ENCODE measurements at regions not wholly inside any gene's neighbourhood (a gene's known extent, or its start where the extent isn't known, plus 50 kb on each side); places are given as distances from the start of the nearest gene placed in this dataset.

DNA sequence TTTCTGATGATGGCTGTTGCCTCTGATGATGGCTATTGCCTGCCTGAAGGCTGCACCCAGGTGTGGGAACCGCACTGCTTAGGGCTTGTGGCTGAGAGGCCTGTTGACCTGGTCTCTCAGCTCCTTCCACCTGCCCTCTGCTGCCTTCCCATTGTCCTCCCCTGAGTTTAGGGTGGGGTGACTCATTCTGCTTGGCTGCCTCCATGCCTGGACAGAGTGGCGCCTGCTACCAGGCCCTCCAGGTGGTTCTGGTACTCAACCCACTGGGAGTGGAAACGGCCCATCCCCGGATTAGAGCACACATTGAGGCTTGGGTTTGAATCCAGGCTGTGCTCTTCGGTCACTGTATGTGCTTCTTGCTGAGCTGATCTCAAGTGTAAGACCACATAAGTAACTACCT is 120.6 kb downstream of the SEM1 start:
- no peaks in the 10 kb centered on the region for H3K36me3 ChIP-seq (ENCODE audit: control insufficient read depth, insufficient read depth, low read length)
- H3K79me2 ChIP-seq (ENCODE audit: control insufficient read depth, insufficient read depth, low read length): no peaks in the 10 kb centered on the region
- no peak overlapping the region for H3K4me2 ChIP-seq (ENCODE audit: extremely low read depth, insufficient read depth, low read length)
- no peak overlapping the region for H3K9ac ChIP-seq (ENCODE audit: insufficient read depth, low read length)
- TF ChIP-seq, protein P1, sequence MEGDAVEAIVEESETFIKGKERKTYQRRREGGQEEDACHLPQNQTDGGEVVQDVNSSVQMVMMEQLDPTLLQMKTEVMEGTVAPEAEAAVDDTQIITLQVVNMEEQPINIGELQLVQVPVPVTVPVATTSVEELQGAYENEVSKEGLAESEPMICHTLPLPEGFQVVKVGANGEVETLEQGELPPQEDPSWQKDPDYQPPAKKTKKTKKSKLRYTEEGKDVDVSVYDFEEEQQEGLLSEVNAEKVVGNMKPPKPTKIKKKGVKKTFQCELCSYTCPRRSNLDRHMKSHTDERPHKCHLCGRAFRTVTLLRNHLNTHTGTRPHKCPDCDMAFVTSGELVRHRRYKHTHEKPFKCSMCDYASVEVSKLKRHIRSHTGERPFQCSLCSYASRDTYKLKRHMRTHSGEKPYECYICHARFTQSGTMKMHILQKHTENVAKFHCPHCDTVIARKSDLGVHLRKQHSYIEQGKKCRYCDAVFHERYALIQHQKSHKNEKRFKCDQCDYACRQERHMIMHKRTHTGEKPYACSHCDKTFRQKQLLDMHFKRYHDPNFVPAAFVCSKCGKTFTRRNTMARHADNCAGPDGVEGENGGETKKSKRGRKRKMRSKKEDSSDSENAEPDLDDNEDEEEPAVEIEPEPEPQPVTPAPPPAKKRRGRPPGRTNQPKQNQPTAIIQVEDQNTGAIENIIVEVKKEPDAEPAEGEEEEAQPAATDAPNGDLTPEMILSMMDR (conservative IDR thresholded peaks at IDR 0.05 in 1 of 2, IDR thresholded peaks at IDR 0.05 in 1 of 2; ENCODE audit: low read depth in 1 of 2, low read length in 2 of 2): no peak
- no peak for TF ChIP-seq EZH2 (IDR thresholded peaks at IDR 0.05; ENCODE audit: low read length, missing control alignments)
- DNase-seq (ENCODE audit: low read depth in 2 of 2): no peak
- no peaks in the 10 kb centered on the region for H3K27me3 ChIP-seq (ENCODE audit: control insufficient read depth, insufficient read depth, low read length)
- no peak overlapping the region for H2AFZ ChIP-seq (ENCODE audit: low read length)
- no peaks in the 10 kb centered on the region for H4K20me1 ChIP-seq (ENCODE audit: control insufficient read depth, extremely low read depth, insufficient read depth, low read length)
- no peak overlapping the region for H3K4me3 ChIP-seq (replicated peaks in 1 of 4; ENCODE audit: control extremely low read depth in 1 of 4, insufficient read depth in 1 of 4, low read depth in 3 of 4, low read length in 4 of 4)
- H3K4me1 ChIP-seq (ENCODE audit: control insufficient read depth, extremely low read depth, insufficient read depth, low read length): no peaks in the 10 kb centered on the region
- no peaks in the 10 kb centered on the region for H3K9me3 ChIP-seq (ENCODE audit: control insufficient read depth, insufficient read depth, low read depth, low read length)
- no peak overlapping the region for H3K27ac ChIP-seq (ENCODE audit: insufficient read depth, low read length)

DNA sequence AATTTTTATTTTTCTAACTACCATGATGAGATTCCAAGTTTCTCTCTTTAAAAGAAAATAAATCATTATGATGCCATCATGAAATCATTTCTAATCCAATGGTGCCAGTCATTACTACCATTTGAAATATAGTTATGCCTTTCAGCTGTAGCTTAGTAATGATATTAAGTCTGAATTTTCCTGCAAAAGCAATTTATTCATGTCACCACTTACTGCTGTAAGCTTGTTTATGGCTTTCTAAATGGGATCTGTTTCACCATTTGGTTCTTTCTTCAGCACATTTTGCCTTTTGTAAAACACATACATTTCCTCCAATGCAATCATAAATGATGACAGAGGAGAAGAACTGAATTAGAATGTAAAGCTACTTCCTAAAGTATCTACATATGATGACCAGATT is 130.5 kb downstream of the SEM1 start:
- no peak for TF ChIP-seq EZH2 (IDR thresholded peaks at IDR 0.05; ENCODE audit: low read length, missing control alignments)
- TF ChIP-seq, protein P1 (conservative IDR thresholded peaks at IDR 0.05 in 1 of 2, IDR thresholded peaks at IDR 0.05 in 1 of 2; ENCODE audit: low read depth in 1 of 2, low read length in 2 of 2): no peak
- H3K4me2 ChIP-seq (ENCODE audit: extremely low read depth, insufficient read depth, low read length): no peak overlapping the region
- no peak overlapping the region for H3K4me3 ChIP-seq (replicated peaks in 1 of 4; ENCODE audit: control extremely low read depth in 1 of 4, insufficient read depth in 1 of 4, low read depth in 3 of 4, low read length in 4 of 4)
- H3K27me3 ChIP-seq (ENCODE audit: control insufficient read depth, insufficient read depth, low read length): no peaks in the 10 kb centered on the region
- no peaks in the 10 kb centered on the region for H3K9me3 ChIP-seq (ENCODE audit: control insufficient read depth, insufficient read depth, low read depth, low read length)
- no peaks in the 10 kb centered on the region for H3K79me2 ChIP-seq (ENCODE audit: control insufficient read depth, insufficient read depth, low read length)
- no peaks in the 10 kb centered on the region for H3K4me1 ChIP-seq (ENCODE audit: control insufficient read depth, extremely low read depth, insufficient read depth, low read length)
- no peak overlapping the region for H2AFZ ChIP-seq (ENCODE audit: low read length)
- DNase-seq (ENCODE audit: low read depth in 2 of 2): no peak
- H3K9ac ChIP-seq (ENCODE audit: insufficient read depth, low read length): no peak overlapping the region
- H3K27ac ChIP-seq (ENCODE audit: insufficient read depth, low read length): no peak overlapping the region
- H3K36me3 ChIP-seq (ENCODE audit: control insufficient read depth, insufficient read depth, low read length): no peaks in the 10 kb centered on the region
- no peaks in the 10 kb centered on the region for H4K20me1 ChIP-seq (ENCODE audit: control insufficient read depth, extremely low read depth, insufficient read depth, low read length)

DNA sequence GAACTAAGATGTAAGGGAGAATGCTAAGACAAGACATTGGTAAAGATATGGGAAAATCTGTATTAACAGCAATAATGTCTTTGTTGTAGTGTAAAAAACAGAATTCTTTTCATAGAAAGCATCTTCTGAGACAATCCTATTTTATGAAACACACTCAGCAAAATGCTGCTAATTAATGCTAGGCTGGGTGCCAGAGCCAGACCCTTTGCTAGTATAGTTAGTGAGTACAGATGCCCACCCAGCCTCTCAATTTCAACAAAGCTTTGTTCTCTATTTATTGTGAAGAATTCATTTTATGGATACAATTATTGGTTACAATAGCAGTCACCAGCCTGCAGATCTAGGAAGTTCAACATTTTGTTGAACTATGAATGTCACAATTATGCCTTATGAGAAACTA is 131.0 kb downstream of the SEM1 start:
- TF ChIP-seq EZH2 (IDR thresholded peaks at IDR 0.05; ENCODE audit: low read length, missing control alignments): no peak
- TF ChIP-seq, protein P1 (conservative IDR thresholded peaks at IDR 0.05 in 1 of 2, IDR thresholded peaks at IDR 0.05 in 1 of 2; ENCODE audit: low read depth in 1 of 2, low read length in 2 of 2): no peak
- no peaks in the 10 kb centered on the region for H3K36me3 ChIP-seq (ENCODE audit: control insufficient read depth, insufficient read depth, low read length)
- H3K9ac ChIP-seq (ENCODE audit: insufficient read depth, low read length): no peak overlapping the region
- no peak overlapping the region for H3K4me3 ChIP-seq (replicated peaks in 1 of 4; ENCODE audit: control extremely low read depth in 1 of 4, insufficient read depth in 1 of 4, low read depth in 3 of 4, low read length in 4 of 4)
- H3K9me3 ChIP-seq (ENCODE audit: control insufficient read depth, insufficient read depth, low read depth, low read length): no peaks in the 10 kb centered on the region
- H4K20me1 ChIP-seq (ENCODE audit: control insufficient read depth, extremely low read depth, insufficient read depth, low read length): no peaks in the 10 kb centered on the region
- H3K4me2 ChIP-seq (ENCODE audit: extremely low read depth, insufficient read depth, low read length): no peak overlapping the region
- DNase-seq (ENCODE audit: low read depth in 2 of 2): no peak
- H3K27ac ChIP-seq (ENCODE audit: insufficient read depth, low read length): no peak overlapping the region
- no peak overlapping the region for H2AFZ ChIP-seq (ENCODE audit: low read length)
- no peaks in the 10 kb centered on the region for H3K4me1 ChIP-seq (ENCODE audit: control insufficient read depth, extremely low read depth, insufficient read depth, low read length)
- H3K27me3 ChIP-seq (ENCODE audit: control insufficient read depth, insufficient read depth, low read length): no peaks in the 10 kb centered on the region
- no peaks in the 10 kb centered on the region for H3K79me2 ChIP-seq (ENCODE audit: control insufficient read depth, insufficient read depth, low read length)

Measured in fibroblast of lung (primary cell).